HG03520 (cell line): ENCODE measurements at regions not wholly inside any gene's neighbourhood (a gene's known extent, or its start where the extent isn't known, plus 50 kb on each side); places are given as distances from the start of the nearest gene placed in this dataset.

ENCODE experiments used
- ATAC-seq: cut with Tn5 transposase; IDR thresholded peaks from one replicate; pipeline ENCODE4 v1.9.1; 2021; ENCODE audit warnings: mild to moderate bottlenecking, moderate library complexity; ENCODE audit not compliant: unreplicated experiment

- no peak for ATAC-seq
Measured at GRCh38 chr2:43171789-43172188, 54.6 kb downstream of the ZFP36L2 start.

DNA sequence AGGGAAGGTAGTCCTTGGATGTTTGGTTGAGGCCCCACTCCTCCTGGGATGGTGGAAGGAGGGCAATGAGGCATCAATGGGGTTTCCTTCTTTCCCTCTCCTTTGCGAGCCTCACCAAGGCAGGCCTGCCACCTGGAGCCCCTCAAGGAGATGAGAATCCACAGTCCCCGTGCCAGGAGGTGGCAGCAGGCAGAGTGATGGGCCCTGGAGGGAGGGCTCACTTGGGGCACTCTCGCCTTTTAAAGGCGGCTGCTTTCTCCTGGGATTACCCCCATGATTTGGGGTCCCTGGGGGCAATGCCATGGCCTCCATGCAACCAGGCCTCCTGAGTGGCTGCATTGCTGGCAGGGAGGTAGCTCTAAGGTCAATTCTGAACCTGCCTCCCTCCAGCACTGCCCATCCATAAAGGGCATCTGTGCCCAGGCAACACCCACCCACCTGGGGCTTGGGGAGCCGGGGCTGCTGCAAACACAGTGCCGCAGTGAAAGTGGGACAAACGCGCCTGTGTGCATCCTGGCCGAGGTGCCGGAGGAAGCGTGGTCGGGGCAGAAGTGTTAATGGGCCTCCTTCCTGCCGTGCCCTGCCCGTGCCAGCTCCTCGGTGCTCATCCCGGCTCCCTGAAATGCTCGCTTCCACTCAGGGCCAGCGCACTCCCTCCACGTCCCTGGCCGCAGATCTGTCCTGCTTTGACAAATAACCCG is 55.9 kb downstream of the ZFP36L2 start:
- ATAC-seq: no peak

DNA sequence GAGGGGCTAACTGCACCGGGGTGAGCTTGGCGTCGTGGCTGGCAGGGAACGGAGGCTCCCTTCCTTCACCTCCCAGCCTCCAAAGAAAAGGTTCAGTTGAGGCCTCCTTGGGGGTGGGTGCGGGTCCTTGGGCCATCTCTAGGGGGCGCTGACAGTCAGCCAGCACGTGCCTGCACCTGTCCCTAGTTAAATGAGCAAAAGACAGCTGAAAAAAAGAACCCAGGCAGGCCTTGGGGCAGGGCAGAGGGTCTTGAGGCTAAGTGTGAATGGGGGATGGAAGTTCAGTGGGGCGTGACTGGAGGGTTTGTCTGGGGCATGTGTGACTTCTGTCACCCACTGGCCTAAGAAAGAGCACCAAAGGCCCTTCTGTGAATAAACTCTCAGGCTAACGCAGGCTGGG is 56.4 kb downstream of the ZFP36L2 start:
- no peak for ATAC-seq

DNA sequence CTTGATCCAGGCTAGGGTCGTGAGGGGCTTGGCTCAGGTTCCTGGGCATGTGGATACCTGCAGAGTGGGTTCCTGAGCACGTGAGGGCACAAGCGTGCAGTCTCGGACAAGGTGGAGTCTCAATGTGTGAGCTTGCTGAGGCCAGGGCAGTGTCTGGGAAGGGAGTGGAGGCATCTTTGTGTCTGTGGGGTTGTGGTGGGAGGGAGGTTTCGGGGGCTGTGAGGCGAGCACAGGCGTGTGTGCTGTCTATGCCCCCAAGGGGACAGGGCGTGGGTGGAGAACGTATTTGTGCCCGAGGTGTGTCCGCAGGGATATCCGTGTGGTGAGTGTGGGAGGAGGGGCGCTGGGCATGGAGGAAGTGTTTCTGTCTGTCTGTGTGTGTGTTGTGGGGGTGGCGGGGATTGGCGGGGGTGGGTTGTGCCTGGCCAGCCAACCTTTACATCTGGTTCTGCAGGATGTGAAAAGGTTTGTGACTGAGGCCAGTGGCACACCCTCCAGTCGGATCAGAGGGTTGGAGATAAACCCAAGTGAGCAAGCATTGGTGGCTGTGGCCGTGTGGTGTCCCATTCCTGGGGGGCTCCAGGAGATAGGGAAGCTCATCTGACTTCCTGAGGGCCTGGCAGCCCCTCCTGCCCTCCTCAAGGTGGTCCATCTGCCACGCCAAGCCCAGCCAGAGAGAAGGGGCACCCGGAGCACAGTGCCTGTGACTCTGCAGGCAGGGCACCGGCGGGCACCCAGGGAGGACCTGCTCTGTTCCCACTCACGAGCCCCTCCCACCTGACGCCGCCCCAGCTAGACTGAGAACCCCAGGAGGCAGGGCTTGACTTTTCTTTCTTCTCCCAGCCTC is 57.1 kb downstream of the ZFP36L2 start:
- peak; percentile 31 for ATAC-seq

- ATAC-seq: no peak
Measured at GRCh38 chr2:43168016-43168369, 58.4 kb downstream of the ZFP36L2 start.

DNA sequence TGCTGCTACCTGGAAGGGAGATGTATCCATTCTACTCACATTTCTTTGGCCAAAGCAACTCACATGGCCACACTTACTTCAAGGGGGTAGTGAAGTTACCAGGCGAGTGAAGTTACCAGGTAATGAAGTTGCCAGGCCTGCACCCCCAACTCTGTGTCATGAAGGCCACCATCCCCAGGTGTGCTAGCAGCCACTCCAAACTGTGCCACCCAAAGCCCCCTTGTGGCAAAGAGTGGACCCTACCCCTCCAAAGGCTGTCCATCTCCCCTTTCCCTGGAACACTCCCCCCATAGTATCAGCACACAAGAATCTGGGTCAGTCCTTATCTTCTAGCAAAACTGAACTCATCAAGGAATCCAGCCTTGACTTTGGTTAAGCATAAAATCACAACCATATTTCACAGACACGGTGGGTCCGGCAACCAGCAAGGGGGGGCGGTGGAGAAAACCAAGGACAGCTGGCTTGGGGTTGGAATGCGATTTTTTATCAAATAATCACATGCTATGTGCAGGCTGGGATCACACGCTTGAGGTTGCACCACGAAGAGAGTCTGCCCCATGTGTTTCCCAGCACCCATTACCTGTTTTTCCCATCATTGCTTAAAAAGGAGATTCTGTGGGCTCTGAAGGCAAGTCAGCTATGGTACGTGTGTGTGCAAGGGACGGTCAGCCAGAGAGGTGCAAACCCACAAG is 60.9 kb downstream of the ZFP36L2 start:
- no peak for ATAC-seq

DNA sequence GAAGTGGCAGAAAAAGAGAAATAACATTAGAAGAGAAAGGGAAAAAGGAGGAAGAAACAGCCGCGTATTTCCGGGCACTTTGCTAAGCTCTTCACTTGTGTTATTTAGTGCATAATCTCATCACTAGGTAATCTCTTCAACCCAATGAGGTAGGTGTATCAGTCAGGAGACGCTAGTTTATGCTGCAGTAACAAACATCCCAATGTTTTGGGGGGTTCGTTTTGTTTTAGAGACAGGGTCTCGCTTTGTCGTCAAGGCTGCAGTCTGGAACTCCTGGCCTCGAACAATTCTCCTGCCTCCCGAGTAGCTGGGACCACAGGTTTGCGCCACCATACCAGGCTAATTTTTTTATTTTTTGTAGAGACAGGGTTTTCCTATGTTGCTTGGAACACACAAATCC is 61.7 kb downstream of the ZFP36L2 start:
- no peak for ATAC-seq

GRCh38 chr2:43163584-43164270 is 62.7 kb downstream of the ZFP36L2 start:
- no peak for ATAC-seq

DNA sequence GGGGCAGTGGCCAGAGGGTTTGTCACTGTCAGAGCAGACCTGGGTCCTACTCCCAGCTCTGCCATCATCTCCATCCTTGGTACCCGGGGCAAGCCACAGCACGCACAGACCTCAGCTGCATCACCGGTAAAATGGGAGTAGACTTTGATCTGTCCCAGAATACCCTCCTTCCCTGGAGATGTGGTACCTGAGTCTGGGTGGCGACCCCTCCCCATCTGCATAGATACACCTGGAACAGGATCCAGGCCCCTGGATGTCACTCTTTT is 64.0 kb downstream of the ZFP36L2 start:
- ATAC-seq: no peak

- ATAC-seq: no peak
Measured at GRCh38 chr2:43161650-43162510, 64.5 kb downstream of the ZFP36L2 start.

- no peak for ATAC-seq
Measured at GRCh38 chr2:43160778-43161177, 65.6 kb downstream of the ZFP36L2 start.

DNA sequence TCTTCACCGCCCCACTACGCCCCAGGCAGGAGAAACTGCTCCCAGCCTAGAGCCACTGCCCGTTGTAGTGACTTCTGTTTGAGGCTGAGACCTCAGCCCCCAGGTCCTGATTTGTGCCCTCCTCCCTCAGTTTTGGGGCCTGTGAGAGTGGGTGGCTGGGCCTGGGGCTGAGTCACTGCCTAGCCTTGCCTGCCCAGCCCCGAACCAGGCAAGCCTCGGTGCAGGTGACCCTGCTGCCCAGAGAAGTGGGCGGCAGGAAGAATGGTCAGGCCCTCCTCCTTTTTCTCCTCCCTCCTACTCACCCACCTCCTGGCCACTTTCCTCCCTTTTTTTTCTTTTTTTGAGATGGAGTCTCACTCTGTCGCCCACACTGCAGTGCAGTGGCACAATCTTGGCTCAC is 66.6 kb downstream of the ZFP36L2 start:
- ATAC-seq: no peak

GRCh38 chr2:43158259-43158880 is 68.0 kb downstream of the ZFP36L2 start:
- ATAC-seq: peak; percentile 7

- ATAC-seq: no peak
Measured at GRCh38 chr2:43157506-43158246, 68.7 kb downstream of the ZFP36L2 start.

GRCh38 chr2:43155851-43156411 is 70.5 kb downstream of the ZFP36L2 start:
- no peak for ATAC-seq

DNA sequence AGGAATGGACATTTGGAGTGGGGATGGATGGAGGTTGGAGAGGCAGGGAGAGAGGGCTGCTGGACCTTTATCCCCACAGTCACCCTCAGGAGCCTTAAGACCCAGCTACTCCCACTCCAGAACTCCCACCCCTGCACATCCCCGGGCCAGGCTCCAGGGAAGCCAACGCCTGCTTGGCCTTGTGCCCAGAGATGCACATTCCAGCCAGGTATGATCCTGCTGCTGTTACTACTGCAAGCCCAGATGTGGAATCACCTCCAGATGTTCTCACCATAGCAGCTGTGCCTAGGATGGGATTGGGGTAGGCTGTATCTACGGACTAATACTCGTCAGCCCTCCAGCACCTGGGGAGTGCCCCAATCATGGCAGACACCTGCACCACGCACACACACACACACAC is 71.7 kb downstream of the ZFP36L2 start:
- no peak for ATAC-seq

DNA sequence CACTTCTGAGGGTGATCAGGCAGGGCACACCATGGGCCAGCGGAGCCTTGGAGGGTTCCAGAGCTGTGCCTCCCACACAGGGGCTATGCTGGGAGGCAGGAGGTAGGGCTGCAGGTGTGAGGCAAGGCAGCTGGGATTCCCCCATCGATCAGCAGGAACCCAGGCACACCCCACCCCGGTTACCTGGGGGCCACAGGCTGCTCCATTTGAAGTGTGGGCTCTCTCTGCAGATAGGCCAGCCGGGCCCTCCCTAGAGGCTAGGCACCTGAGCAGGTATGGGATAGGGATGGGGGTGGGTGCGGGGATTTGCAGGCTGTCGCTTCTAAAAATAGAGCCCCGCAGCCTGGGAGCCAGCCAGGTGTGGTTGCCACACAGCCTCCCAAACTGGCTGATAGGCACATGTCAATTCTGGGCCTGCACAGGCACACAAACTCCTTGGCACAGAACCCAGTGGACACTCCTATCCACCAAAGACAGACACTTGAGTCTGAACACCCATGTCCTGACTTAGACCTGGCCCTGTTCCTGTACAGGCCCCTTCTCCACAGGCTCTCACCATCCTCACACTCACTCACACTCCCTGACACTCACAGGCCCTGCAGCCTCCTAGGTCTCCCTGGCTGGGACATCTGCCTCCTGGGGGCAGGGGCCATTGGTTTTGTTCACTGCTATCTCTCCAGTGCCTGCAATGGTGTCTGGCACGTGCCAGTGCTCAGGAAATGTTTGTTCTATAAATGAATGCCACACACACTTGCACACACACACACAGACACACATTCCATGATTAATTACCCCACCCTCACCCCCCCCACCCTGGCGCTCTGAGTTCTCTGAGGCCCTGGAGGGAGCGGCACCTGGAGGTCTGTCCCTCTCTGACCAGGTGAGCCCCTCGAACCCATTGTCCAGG is 73.4 kb downstream of the ZFP36L2 start:
- no peak for ATAC-seq

DNA sequence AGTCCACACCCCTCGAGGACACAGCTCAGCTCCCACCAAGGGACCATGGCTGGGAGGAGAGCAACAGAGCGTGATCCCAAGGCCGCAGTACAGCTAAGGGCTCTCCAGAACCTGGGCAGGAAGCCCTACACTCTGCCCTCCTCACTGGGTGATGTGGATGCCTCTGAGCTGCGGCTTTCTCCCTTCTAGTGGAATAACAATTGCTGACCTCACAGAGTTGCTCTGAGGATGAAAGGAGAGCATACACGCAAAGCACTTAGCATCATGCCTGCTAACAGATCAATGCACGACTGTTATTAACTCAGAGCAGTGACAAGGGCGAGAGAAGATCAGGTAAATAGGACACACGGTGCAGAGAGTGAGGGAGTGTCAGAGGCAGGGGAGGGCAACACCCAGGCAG is 74.2 kb downstream of the ZFP36L2 start:
- ATAC-seq: no peak
